ENCODE measurements at regions not wholly inside any gene's neighbourhood (a gene's known extent, or its start where the extent isn't known, plus 50 kb on each side); places are given as distances from the start of the nearest gene placed in this dataset.

GRCh38 chr5:61245486-61245885, 83.2 kb upstream of the SMIM15 start:
- no peak for TF ChIP-seq CTCF (IDR thresholded peaks at IDR 0.05)
- TF ChIP-seq POLR2A (IDR thresholded peaks at IDR 0.05): no peak
